Astrocyte (in vitro differentiated cells and primary cell): ENCODE measurements at regions not wholly inside any gene's neighbourhood (a gene's known extent, or its start where the extent isn't known, plus 50 kb on each side); places are given as distances from the start of the nearest gene placed in this dataset.
A peak's percentile ranks its signal among the peaks of the same experiment; 100 is the strongest.

Experiments used
- DNase-seq: peaks from one replicate; pipeline ENCODE4 v3.0.0-alpha.2; 2010; ENCODE audit warnings: low read depth
- FAIRE-seq: peaks from 2 replicates; lab custom pipeline; 2011; peaks lifted over from hg19 to GRCh38; lab: Jason Lieb, UNC
- H2AFZ ChIP-seq: 2 replicates; pipeline ENCODE4 v1.6.0; 2012; ENCODE audit warnings: low read depth, low read length, inconsistent platforms
- H3K27ac ChIP-seq: 2 replicates; pipeline ENCODE4 v1.5.1; 2011; ENCODE audit warnings: low read depth, low read length, inconsistent platforms
- H3K27me3 ChIP-seq: 2 replicates; pipeline ENCODE4 v1.6.0; 2011; ENCODE audit warnings: low read length, inconsistent platforms; ENCODE audit not compliant: insufficient read depth
- H3K36me3 ChIP-seq: 2 replicates; pipeline ENCODE4 v1.5.1; 2011; ENCODE audit warnings: low read length, inconsistent platforms; ENCODE audit not compliant: insufficient read depth
- H3K4me1 ChIP-seq: 2 replicates; pipeline ENCODE4 v1.5.1; 2011; ENCODE audit warnings: low read length, inconsistent platforms; ENCODE audit not compliant: insufficient read depth
- H3K4me2 ChIP-seq: 2 replicates; pipeline ENCODE4 v1.6.0; 2012; ENCODE audit warnings: low read length, inconsistent platforms
- H3K4me3 ChIP-seq: 2 replicates; pipeline ENCODE4 v1.5.1; 2011; ENCODE audit warnings: low read depth, mild to moderate bottlenecking, low read length, inconsistent platforms; ENCODE audit not compliant: insufficient read depth
- H3K79me2 ChIP-seq: 2 replicates; pipeline ENCODE4 v1.6.0; 2012; ENCODE audit warnings: mild to moderate bottlenecking, low read length, inconsistent platforms; ENCODE audit not compliant: insufficient read depth
- H3K9ac ChIP-seq: 2 replicates; pipeline ENCODE4 v1.6.0; 2012; ENCODE audit warnings: mild to moderate bottlenecking, low read length, inconsistent platforms
- H3K9me3 ChIP-seq: 2 replicates; pipeline ENCODE4 v1.5.1; 2012; ENCODE audit warnings: low read depth, mild to moderate bottlenecking, low read length, inconsistent platforms; ENCODE audit not compliant: insufficient read depth
- H4K20me1 ChIP-seq: 2 replicates; pipeline ENCODE4 v1.6.0; 2012; ENCODE audit warnings: low read length, inconsistent platforms; ENCODE audit not compliant: insufficient read depth
- H3K27ac Mint-ChIP-seq: one replicate; pipeline ENCODE4 v1.8.0; 2021; ENCODE audit warnings: mild to moderate bottlenecking, mixed read lengths; ENCODE audit not compliant: unreplicated experiment
- H3K27me3 Mint-ChIP-seq: one replicate; pipeline ENCODE4 v1.8.0; 2021; ENCODE audit warnings: low read depth, mixed read lengths; ENCODE audit not compliant: unreplicated experiment
- H3K36me3 Mint-ChIP-seq: one replicate; pipeline ENCODE4 v1.8.0; 2021; ENCODE audit warnings: low read depth, mixed read lengths; ENCODE audit not compliant: unreplicated experiment
- H3K4me1 Mint-ChIP-seq: one replicate; pipeline ENCODE4 v1.8.0; 2021; ENCODE audit warnings: low read depth, mixed read lengths; ENCODE audit not compliant: unreplicated experiment
- H3K4me3 Mint-ChIP-seq: one replicate; pipeline ENCODE4 v1.8.0; 2021; ENCODE audit warnings: mild to moderate bottlenecking, moderate library complexity, mixed read lengths; ENCODE audit not compliant: unreplicated experiment
- H3K9me3 Mint-ChIP-seq: one replicate; pipeline ENCODE4 v1.8.0; 2021; ENCODE audit warnings: mild to moderate bottlenecking, mixed read lengths; ENCODE audit not compliant: unreplicated experiment
- CTCF ChIP-seq: IDR thresholded peaks from 2 replicates; pipeline ENCODE4 v1.5.1; 2011; ENCODE audit warnings: low read depth, mild to moderate bottlenecking, inconsistent platforms, low read length, moderate library complexity; ENCODE audit not compliant: insufficient read depth
- EZH2 ChIP-seq: IDR thresholded peaks from 2 replicates; pipeline ENCODE4 v1.6.1; 2012; ENCODE audit warnings: mild to moderate bottlenecking, low read length, inconsistent platforms; ENCODE audit not compliant: insufficient read depth

GRCh38 chr21:16285605-16286126 lies 555.9 kb downstream of the USP25 start:
- peaks cover 28% of the 10 kb centered on the region for H3K4me1 ChIP-seq
- H3K79me2 ChIP-seq: peaks cover 36% of the 10 kb centered on the region
- H3K9ac ChIP-seq: no peak overlapping the region
- H2AFZ ChIP-seq: peak overlapping the region; percentile 8
- no peaks in the 10 kb centered on the region for H3K27me3 Mint-ChIP-seq
- H3K27ac Mint-ChIP-seq: no peak overlapping the region
- TF ChIP-seq EZH2 (no peak), CTCF (no peak)
- H3K4me3 Mint-ChIP-seq: no peak overlapping the region
- no peak overlapping the region for H3K4me3 ChIP-seq
- H3K36me3 ChIP-seq: no peaks in the 10 kb centered on the region
- H3K36me3 Mint-ChIP-seq: no peaks in the 10 kb centered on the region
- no peak overlapping the region for H3K27ac ChIP-seq
- H3K27me3 ChIP-seq: no peaks in the 10 kb centered on the region
- no peaks in the 10 kb centered on the region for H3K9me3 ChIP-seq
- H3K9me3 Mint-ChIP-seq: no peaks in the 10 kb centered on the region
- H3K4me2 ChIP-seq: peak overlapping the region; percentile 52
- FAIRE-seq (no peak), DNase-seq (no peak)
- no peaks in the 10 kb centered on the region for H4K20me1 ChIP-seq
- peaks cover 2% of the 10 kb centered on the region for H3K4me1 Mint-ChIP-seq

GRCh38 chr21:16287046-16287445 lies 557.3 kb downstream of the USP25 start:
- Histone ChIP-seq H3K4me2 (no peak overlapping the region), H2AFZ (no peak overlapping the region), H3K27me3 (no peaks in the 10 kb centered on the region), H3K4me3 (no peak overlapping the region), H3K9me3 (no peaks in the 10 kb centered on the region), H3K4me1 (peaks cover 16% of the 10 kb centered on the region), H3K9ac (no peak overlapping the region), H3K36me3 (no peaks in the 10 kb centered on the region), H4K20me1 (no peaks in the 10 kb centered on the region), H3K79me2 (peaks cover 27% of the 10 kb centered on the region), H3K27ac (no peak overlapping the region)
- TF ChIP-seq EZH2 (no peak), CTCF (no peak)
- Mint-ChIP-seq H3K4me3 (no peak overlapping the region), H3K36me3 (no peaks in the 10 kb centered on the region), H3K9me3 (no peaks in the 10 kb centered on the region), H3K27me3 (no peaks in the 10 kb centered on the region), H3K4me1 (no peaks in the 10 kb centered on the region), H3K27ac (no peak overlapping the region)
- peak; percentile 44 for DNase-seq
- FAIRE-seq: no peak

GRCh38 chr21:16291296-16291695 lies 561.5 kb downstream of the USP25 start:
- no peak for FAIRE-seq

More at GRCh38 chr21:16291296-16291695, 561.5 kb downstream of the USP25 start:
- H3K9ac ChIP-seq: no peak overlapping the region
- Mint-ChIP-seq H3K9me3 (no peaks in the 10 kb centered on the region), H3K27me3 (no peaks in the 10 kb centered on the region), H3K4me3 (no peak overlapping the region), H3K36me3 (no peaks in the 10 kb centered on the region), H3K4me1 (no peaks in the 10 kb centered on the region), H3K27ac (no peak overlapping the region)
- no peaks in the 10 kb centered on the region for H3K36me3 ChIP-seq
- H3K4me3 ChIP-seq: no peak overlapping the region
- no peaks in the 10 kb centered on the region for H3K9me3 ChIP-seq
- DNase-seq: no peak
- TF ChIP-seq EZH2 (no peak), CTCF (no peak)
- no peaks in the 10 kb centered on the region for H3K79me2 ChIP-seq
- no peaks in the 10 kb centered on the region for H4K20me1 ChIP-seq
- H3K27ac ChIP-seq: no peak overlapping the region
- H3K4me1 ChIP-seq: no peaks in the 10 kb centered on the region
- H2AFZ ChIP-seq: no peak overlapping the region
- no peaks in the 10 kb centered on the region for H3K27me3 ChIP-seq
- no peak overlapping the region for H3K4me2 ChIP-seq
